Activated naive CD4-positive, alpha-beta T cell treated with Interleukin-2 at 50 U/mL for 16 hours (primary cell): ENCODE measurements at regions not wholly inside any gene's neighbourhood (a gene's known extent, or its start where the extent isn't known, plus 50 kb on each side); places are given as distances from the start of the nearest gene placed in this dataset.
"Not testable (repeated sequence)": the region's sequence is repeated elsewhere in the genome, so short reads cannot be mapped to it uniquely, and the experiment has no call there.

ENCODE experiments used
- DNase-seq: peaks from one replicate; pipeline ENCODE4 v3.0.0-alpha.2; 2020

DNA sequence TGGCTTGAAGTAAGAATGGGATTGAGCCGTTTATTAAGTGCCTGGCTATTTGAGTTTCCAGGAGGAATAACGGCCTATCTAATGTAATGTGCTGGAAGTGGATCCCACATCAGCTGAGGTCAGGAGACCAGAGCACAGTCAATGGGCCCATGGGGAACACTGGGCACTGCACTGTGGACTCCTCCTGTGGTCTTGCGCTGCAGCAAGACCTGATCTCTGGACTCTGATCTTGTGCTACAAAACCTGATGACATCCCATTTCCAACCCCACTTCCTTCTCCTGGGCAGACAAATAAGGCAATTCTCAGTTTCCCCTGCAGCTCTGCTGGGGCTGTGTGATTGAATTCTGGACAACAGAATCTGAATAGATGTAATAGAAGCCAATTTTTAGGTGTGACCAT lies 151.7 kb upstream of the ADCY2 start:
- no peak for DNase-seq

DNA sequence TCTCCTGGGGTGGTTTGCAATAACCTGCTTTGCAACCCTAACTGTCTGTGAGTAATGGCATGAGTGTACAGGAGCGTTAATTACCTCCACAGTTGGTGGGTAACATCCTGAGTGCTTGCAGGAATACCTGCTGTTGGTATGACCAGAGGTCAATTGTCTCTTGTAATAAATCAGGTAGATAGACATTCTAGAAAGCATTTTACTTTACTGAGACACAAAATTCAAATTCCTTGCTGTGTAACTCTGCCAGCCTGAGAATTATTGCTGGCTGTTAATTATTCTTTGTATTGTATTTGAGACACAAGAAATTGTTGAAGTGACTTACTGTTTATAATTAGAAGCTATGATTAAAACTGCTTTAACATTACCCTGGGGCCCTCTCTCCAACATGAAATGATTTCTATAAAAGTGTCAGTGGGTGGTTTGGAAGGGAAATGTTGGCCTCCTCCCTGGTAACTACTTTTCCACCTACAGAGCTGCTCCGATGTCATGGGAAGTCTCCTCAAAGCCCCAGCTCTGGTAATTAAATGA lies 150.8 kb upstream of the ADCY2 start:
- no peak for DNase-seq

DNA sequence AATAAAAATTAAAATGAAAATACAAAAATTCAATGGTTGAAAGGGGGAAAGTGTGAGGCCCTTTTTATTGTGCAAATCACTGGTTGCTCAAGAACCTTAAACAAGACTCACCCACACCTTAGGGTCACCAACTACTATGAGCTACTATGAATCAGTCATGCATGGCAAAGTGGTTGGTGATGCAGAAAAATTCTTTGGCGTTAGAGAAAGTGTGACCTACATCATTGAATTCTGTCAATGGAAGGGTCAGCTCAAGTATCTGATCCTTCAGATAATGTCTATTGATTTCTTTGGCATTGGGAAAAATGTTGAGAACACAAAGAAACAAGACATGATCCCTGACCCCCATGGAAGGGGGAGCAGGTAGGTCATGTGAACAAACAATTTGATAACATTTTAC lies 149.7 kb upstream of the ADCY2 start:
- DNase-seq: no peak

DNA sequence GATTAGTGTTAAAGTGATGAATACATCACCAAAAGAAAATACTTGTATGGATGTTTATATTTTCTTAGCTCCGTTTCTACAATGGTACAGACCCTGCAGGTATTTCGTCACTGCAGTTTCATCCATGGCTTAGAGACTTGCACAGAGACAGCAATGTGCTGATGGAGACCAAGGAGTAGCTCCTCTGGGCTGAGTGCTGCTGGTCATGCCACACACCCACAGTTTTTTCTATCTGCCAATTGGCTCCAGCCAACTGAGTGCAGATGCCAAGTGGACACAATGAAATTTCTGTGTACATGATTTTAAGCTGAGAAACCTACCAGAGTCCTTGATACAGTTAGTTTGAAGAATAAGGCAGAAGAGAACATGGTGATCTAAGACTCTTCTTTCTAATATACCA lies 145.9 kb upstream of the ADCY2 start:
- DNase-seq: no peak

DNA sequence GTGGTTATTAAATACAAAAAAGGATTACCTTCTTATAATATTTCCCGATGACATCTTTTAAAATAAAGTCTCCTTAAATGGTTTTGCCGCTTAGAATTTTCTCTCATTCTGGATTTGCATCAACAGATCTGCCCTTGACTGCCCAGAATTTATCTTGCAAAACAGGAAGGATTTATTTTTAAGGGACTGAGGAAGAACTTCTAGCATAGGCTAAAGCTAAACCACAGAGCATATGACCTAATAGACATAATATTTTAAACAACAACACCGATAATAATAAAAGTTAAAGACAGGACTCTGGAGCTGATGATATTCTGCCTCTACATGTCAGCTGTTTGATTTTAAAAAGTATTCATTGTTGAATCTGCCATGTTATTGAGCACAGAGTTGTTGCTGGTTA lies 145.3 kb upstream of the ADCY2 start:
- DNase-seq: no peak

DNA sequence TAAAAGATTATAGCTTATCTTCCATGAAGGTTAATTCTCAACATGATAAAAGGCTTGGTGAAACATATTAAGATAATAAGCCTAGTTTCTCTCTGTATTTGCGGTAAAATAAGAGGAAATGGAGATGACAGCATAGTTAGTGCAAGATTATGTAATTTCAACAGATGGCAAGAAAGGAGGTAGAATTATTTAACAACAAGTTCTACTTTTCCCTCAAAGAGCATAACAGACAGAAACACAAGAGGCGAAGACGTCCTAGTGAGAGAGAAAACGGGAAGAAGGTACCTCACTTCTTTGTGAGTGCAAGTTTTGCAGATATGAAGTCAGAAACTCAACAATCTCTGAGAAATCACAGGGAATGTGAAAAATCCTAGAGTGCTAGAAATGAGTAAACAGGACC lies 144.8 kb upstream of the ADCY2 start:
- DNase-seq: no peak

DNA sequence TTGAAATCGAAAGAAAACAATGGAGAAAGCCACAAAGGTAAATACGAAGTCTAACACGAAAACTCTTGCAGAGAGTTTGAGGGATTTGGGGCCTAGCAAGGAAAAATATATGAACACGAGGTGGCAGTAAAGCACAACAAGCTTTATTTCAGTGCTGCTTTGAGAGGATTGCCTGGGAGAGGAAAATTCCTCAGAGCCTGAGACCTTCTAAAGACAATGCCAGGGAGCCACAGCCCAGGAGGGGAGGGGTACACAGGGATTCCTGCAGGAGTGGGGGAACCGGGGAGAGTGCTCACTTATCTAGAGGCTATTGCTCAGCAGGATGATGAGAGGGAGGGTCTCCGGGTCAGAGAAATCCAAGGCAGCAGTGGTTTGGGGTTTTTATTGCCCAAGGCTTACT lies 134.9 kb upstream of the ADCY2 start:
- no peak for DNase-seq

DNA sequence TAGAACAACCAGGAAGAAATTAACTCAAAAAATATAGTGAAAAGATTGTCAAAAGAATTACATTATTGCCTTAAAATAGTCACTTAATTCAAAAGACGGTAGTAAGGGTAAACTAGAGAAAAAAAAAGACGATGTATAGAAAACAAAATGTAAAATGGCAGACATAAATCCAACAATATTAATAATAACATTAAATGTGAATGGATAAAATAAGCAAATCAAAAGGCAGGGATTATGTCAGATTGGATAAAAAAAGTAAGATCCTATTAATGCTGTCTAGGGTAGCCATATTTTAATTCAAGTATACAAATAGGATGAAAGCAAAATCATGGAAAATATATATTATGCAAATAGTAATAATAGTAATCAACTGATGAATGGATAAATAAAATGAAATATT lies 134.0 kb upstream of the ADCY2 start:
- no peak for DNase-seq

DNA sequence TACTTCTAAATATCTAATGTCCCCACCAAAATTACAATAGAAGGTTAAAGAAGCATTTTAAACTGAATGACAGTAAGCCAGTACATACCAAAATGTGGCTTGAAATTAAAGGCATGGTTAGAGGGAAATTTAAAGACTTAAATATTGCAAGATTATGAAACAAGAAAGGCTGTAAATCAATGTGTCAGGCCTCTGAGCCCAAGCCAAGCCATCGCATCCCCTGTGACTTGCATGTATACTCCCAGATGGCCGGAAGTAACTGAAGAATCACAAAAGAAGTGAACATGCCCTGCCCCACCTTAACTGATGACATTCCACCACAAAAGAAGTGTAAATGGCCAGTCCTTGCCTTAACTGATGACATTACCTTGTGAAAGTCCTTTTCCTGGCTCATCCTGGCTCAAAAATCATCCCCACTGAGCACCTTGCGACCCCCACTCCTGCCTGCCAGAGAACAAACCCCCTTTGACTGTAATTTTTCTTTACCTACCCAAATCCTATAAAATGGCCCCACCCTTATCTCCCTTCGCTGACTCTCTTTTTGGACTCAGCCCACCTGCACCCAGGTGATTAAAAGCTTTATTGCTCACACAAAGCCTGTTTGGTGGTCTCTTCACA lies 132.4 kb upstream of the ADCY2 start:
- not testable (repeated sequence) for DNase-seq

DNA sequence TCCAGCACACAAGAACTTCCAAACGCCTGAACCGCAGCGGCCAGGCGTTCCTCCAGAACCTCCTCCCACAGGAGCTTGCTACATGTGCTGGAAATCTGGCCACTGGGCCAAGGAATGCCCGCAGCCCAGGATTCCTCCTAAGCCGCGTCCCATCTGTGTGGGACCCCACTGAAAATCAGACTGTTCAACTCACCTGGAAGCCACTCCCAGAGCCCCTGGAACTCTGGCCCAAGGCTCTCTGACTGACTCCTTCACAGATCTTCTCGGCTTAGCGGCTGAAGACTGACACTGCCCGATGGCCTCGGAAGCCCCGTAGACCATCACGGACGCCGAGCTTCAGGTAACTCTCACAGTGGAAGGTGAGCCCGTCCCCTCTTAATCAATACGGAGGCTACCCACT lies 130.2 kb upstream of the ADCY2 start:
- DNase-seq: not testable (repeated sequence)

DNA sequence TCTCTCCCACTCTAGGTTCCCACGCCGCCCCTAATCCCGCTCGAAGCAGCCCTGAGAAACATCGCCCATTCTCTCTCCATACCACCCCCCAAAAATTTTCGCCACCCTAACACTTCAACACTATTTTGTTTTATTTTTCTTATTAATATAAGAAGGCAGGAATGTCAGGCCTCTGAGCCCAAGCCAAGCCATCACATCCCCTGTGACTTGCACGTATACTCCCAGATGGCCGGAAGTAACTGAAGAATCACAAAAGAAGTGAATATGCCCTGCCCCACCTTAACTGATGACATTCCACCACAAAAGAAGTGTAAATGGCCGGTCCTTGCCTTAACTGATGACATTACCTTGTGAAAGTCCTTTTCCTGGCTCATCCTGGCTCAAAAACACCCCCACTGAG lies 127.2 kb upstream of the ADCY2 start:
- DNase-seq: not testable (repeated sequence)

DNA sequence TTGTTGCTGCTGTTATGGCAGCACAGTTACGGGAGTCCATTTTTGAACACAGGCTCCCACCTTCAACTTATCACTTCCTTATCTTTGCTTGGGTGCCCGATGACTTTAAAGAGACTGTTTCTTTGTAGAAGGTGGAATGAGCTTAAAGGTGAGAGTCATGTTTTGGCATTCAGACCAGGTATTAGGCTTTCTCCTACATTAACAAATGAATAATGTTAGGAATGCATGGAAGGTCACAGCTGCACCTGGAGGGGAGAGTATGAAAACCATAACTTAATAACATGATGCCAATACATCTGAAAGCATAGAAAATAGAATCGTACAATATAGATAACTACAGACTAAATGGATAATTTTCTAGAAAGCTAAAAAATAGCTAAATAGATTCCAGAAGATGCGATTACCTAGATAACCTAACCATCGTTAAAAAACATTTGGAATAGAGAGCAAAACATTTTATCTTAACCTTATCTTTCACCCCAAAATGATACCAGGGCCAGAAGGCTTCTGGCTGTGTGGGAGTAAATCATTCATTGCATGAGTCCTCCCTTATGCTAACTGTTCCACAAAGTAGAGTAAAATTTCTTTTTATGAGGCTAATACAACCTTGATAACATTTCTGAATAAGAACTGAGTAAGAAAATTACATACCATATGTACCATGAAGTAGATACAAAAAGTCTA lies 126.2 kb upstream of the ADCY2 start:
- DNase-seq: no peak

DNA sequence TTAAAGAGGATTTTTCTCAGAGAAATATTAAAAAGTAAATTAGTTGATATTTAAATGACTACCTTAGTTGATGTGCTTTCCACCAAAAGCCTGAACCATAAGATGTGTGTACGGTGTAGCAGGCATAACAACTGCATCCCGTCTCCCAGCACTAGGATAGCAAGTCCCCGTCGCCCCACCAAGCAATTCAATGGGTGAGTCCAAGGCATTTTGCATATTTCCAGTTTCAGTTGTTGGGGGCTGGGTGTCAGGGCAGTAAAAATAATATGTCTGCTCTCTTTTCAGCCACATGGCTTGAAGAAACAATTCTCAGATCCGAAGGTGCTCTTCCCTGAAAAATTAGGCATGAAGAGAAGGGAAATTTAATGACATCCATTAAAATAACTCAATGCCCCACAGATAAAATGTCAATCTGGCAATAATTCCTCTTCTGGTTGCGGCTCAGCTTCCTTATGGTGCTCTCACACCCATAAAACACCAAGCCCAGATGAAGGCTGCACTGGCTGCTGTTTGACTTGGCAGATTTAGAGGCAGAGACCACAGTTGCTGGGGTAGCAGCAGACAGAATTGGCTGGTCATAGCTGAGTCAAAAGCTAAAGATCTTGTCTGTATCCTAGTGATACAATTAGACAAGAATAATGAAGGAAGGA lies 124.4 kb upstream of the ADCY2 start:
- no peak for DNase-seq

DNA sequence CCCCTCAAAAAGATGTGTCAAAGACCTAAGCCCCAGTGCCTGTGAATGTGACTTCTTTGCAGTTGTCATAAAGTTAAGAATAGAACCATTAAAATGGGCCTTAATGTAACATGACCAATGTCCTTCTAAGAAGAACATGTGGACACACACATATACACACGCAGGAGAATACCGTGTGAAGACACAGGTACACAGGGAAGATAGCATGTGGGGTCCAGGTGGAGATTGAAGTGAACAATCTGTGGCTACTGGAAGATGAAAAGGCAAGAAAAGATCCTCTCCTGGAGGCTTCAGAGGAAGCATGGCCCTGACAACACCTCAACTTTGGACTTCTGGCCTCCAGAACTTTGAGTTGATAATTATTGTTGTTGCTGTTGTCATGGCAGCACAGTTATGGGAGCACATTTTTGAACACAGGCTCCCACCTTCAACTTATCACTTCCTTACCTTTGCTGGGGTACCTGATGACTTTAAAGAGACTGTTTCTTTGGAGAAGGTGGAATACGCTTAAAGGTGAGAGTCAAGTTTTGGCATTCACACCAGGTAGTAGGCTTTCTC lies 123.5 kb upstream of the ADCY2 start:
- DNase-seq: no peak

DNA sequence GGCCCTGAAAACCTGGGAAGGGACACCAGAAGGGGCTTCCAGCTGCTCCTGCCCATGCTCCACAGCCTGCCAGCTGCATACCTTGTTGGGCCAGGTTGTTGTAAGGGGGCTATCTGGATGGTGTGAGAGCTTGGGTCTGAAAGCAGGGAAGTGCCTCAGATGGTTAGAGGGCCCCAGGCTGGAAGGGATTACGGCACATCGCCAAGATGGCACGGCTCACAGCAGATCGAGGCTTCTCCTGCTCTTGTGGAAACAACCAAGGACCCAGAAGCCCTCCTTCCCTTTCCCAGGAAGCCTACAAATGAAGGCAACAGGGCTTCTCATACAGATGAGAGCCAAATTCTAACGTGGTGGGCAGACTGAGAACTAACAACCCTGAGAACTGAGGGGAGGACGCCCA lies 121.7 kb upstream of the ADCY2 start:
- no peak for DNase-seq

DNA sequence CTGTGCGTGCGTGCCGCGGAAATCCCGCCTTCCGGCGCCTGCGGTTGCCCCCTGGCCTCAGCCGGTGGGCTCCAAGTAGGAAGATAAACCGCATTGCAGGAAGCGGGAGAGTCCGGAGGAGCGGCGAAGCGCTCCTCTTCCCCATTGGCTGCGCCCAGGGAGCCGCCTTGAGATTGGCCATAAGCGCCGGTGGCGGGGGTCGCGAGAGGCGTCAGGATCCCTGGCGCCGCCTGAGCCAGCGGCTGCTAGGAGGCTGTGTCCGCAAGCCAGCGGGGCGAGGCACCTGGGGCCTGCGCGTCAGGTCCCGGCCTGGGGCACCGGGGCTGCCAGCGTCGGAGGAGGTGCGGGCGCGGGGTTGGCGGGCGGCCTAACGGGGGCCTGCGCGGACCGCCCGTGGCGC lies 106.3 kb upstream of the ADCY2 start:
- not testable (repeated sequence) for DNase-seq

DNA sequence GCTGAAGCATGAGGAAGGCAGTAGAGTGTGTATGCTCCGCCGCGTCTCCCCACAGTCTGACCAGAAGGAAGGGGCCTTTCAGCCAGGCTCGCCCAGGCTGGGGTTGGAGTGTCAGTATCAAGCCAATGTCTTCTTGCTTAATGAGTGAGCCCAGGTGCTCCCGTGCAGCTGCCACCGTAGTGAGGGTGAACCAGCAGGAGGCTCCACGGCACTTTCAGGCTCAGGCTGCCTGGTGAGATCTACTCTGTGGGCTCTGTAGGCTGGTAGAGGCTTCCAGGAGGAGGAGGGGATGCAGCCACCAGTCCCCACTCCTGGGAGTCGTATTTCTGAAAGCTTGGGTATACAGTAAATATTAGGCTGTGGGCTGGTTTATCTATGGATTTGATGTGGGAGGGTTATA lies 98.1 kb upstream of the ADCY2 start:
- not testable (repeated sequence) for DNase-seq

DNA sequence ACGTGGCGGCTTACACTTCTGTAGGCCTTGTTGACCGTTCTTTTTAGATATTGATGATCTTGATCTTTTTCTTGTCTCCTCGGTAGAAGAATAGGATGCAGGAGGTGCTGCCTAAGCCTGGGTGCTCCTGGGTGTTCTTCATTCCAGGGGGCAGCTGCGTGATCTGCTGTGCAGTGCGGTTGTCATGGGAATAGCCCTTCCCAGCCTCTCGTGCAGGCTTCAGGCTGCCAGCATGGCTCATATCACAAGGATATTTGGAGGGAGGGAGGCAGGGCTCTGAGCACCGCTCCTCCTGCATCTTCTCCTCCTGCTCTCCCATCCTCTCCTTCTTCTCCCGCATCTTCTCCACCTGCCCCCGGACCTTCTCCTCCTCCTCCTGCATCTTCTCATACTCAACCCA lies 96.2 kb upstream of the ADCY2 start:
- not testable (repeated sequence) for DNase-seq

DNA sequence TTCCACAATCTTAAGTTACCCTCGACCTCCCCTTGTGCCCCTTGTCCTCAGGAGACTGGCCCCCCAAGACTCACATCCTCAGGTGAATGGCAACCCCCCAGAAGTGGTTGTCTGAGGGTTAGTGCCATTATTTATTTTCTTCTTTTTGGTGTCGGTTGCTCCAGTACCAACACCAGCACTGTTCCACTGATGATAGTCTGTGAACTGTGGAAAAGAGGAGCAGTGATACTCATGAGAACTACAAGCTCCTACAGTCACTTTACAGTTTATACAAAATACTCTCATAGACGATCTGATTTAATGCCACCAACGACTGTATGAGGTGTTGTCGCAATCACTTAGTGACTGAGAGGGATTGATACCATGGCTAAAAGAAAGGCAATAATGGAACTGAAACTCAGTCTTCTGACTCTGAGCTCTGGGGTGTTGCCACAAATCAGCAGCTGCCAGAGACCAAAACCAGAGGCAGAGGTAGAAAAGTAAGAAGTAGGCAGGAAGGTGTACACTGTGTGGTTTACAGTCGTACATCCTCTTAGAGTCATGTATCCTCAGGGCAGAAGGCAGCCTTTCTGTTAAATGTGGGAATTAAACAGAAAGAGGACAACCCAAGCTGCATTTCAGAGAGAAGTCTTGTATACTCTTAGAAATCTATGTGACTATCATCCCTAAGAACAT lies 90.8 kb upstream of the ADCY2 start:
- not testable (repeated sequence) for DNase-seq

DNA sequence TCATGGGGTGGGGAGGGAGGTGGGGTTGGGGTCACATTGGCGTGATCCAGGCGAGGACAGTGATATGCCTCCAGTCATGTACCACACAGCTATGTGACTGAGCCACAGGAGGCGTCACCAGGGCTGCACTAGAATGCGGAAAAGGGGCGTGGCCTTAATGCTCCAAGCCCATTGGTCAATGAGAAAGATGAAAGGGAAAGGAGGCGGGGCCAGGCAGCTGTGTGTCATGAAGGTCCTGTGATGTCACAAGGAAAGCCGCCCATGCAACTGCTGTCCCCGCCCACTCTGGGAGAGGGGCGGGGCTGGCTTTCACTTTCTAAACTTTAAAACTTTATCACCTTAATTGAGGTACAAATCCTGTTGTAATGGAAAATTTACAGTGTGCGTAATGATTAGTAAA lies 89.4 kb upstream of the ADCY2 start:
- not testable (repeated sequence) for DNase-seq

DNA sequence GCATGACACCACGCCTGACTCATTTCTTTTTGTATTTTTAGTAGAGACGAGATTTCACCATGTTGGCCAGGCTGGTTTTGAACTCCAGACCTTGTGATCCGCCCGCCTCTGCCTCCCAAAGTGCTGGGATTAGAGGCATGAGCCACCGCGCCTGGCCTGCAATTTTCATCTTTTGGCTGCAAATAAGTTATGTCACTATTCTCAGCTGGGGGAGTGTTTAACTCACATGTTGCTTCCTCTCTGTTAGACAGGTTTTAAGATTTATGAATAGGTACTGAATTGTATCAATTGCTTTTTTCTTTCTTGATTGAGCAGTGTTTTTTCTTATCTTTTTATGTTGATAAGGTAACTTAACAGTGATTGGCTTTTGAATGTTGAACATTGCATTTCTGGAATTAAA lies 88.2 kb upstream of the ADCY2 start:
- DNase-seq: not testable (repeated sequence)

DNA sequence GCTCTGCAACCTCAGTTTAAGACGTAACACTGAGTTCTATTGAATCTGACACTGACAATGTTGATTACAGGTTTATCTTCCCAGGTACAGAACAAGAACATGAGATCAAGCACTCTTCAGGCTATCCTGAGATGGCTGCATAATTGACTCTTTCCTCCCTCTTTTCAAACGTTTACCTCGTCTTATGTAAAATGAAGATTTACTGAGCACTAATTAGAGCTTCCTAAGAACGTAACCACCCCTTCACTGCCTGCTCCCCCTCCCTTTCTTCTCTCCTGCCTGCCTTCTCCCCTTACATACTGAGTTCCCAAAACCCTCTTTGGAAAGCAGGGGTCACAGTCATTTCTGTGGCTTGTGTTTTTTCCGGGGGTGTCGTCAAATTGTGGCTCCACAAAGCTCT lies 86.2 kb upstream of the ADCY2 start:
- DNase-seq: not testable (repeated sequence)

DNA sequence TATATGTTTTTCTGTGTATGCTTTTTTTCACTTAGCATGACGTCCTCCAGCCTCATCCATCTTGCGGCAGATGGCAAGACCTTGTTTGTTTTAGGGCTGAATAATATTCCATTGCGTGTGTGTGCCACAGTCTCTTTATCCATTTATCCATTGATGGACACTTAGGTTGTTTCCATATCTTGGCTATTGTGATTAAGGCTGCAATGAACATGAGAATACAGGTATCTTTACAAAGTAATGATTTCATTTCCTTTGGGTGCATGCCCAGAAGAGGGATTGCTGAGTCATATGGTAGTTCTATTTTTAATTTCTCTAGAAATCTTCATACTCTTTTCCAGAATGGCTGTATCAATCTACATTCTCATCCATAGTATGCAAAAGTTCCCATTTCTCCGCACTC lies 85.3 kb upstream of the ADCY2 start:
- DNase-seq: not testable (repeated sequence)
